Neural cell (in vitro differentiated cells): ENCODE measurements at regions not wholly inside any gene's neighbourhood (a gene's known extent, or its start where the extent isn't known, plus 50 kb on each side); places are given as distances from the start of the nearest gene placed in this dataset.

Source experiments
- EP300 ChIP-seq: fragments of 450-650 bp; conservative IDR thresholded peaks from 2 replicates; pipeline ENCODE4 v1.6.1; 2014; ENCODE audit warnings: antibody characterized with exemption, mild to moderate bottlenecking, moderate library complexity; ENCODE audit not compliant: poor library complexity, severe bottlenecking
- TF ChIP-seq, protein P1 (sequence below): fragments of 450-650 bp; IDR thresholded peaks from 2 replicates; pipeline ENCODE4 v1.5.1; 2014; ENCODE audit warnings: antibody characterized with exemption, mild to moderate bottlenecking, moderate library complexity; ENCODE audit not compliant: poor library complexity, severe bottlenecking

GRCh38 chr12:124507188-124508109 lies 60.0 kb downstream of the NCOR2 start:
- no peak for TF ChIP-seq EP300
- TF ChIP-seq, protein P1, sequence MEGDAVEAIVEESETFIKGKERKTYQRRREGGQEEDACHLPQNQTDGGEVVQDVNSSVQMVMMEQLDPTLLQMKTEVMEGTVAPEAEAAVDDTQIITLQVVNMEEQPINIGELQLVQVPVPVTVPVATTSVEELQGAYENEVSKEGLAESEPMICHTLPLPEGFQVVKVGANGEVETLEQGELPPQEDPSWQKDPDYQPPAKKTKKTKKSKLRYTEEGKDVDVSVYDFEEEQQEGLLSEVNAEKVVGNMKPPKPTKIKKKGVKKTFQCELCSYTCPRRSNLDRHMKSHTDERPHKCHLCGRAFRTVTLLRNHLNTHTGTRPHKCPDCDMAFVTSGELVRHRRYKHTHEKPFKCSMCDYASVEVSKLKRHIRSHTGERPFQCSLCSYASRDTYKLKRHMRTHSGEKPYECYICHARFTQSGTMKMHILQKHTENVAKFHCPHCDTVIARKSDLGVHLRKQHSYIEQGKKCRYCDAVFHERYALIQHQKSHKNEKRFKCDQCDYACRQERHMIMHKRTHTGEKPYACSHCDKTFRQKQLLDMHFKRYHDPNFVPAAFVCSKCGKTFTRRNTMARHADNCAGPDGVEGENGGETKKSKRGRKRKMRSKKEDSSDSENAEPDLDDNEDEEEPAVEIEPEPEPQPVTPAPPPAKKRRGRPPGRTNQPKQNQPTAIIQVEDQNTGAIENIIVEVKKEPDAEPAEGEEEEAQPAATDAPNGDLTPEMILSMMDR, result no peak
